GM19467 (cell line): ENCODE measurements at regions not wholly inside any gene's neighbourhood (a gene's known extent, or its start where the extent isn't known, plus 50 kb on each side); places are given as distances from the start of the nearest gene placed in this dataset.

Source experiments
- ATAC-seq: cut with Tn5 transposase; IDR thresholded peaks from one replicate; pipeline ENCODE4 v1.9.1; 2021; ENCODE audit warnings: mild to moderate bottlenecking, moderate library complexity; ENCODE audit not compliant: unreplicated experiment

- ATAC-seq: no peak
These were observed 476.7 kb downstream of the RFC3 start for GRCh38 chr13:34294483-34295129.

GRCh38 chr13:34300559-34300958 is 482.6 kb downstream of the RFC3 start:
- ATAC-seq: no peak

GRCh38 chr13:34302596-34302995 is 484.6 kb downstream of the RFC3 start:
- no peak for ATAC-seq

GRCh38 chr13:34303346-34303745 is 485.4 kb downstream of the RFC3 start:
- no peak for ATAC-seq

- no peak for ATAC-seq
These were observed 489.7 kb downstream of the RFC3 start for GRCh38 chr13:34307607-34308006.

GRCh38 chr13:34308725-34309124 is 490.8 kb downstream of the RFC3 start:
- ATAC-seq: no peak

GRCh38 chr13:34310539-34310938 is 492.6 kb downstream of the RFC3 start:
- ATAC-seq: no peak

GRCh38 chr13:34311251-34311650 is 493.3 kb downstream of the RFC3 start:
- ATAC-seq: no peak

- no peak for ATAC-seq
These were observed 494.6 kb downstream of the RFC3 start for GRCh38 chr13:34312578-34312977.

- no peak for ATAC-seq
These were observed 502.1 kb downstream of the RFC3 start for GRCh38 chr13:34320084-34320483.

- no peak for ATAC-seq
These were observed 504.2 kb downstream of the RFC3 start for GRCh38 chr13:34322014-34322742.

- ATAC-seq: no peak
These were observed 504.8 kb downstream of the RFC3 start for GRCh38 chr13:34322743-34323074.

- no peak for ATAC-seq
These were observed 517.4 kb downstream of the RFC3 start for GRCh38 chr13:34335014-34336007.

GRCh38 chr13:34338102-34338501 is 520.2 kb downstream of the RFC3 start:
- no peak for ATAC-seq

GRCh38 chr13:34340534-34340933 is 522.6 kb downstream of the RFC3 start:
- no peak for ATAC-seq

GRCh38 chr13:34343413-34343940 is 525.5 kb downstream of the RFC3 start:
- no peak for ATAC-seq

GRCh38 chr13:34344816-34345215 is 526.9 kb downstream of the RFC3 start:
- no peak for ATAC-seq

GRCh38 chr13:34345258-34345965 is 527.5 kb downstream of the RFC3 start:
- ATAC-seq: no peak

- ATAC-seq: no peak
These were observed 528.7 kb downstream of the RFC3 start for GRCh38 chr13:34346626-34347025.

GRCh38 chr13:34347784-34348573 is 530.0 kb downstream of the RFC3 start:
- no peak for ATAC-seq
